ENCODE measurements at regions not wholly inside any gene's neighbourhood (a gene's known extent, or its start where the extent isn't known, plus 50 kb on each side); places are given as distances from the start of the nearest gene placed in this dataset.

DNA sequence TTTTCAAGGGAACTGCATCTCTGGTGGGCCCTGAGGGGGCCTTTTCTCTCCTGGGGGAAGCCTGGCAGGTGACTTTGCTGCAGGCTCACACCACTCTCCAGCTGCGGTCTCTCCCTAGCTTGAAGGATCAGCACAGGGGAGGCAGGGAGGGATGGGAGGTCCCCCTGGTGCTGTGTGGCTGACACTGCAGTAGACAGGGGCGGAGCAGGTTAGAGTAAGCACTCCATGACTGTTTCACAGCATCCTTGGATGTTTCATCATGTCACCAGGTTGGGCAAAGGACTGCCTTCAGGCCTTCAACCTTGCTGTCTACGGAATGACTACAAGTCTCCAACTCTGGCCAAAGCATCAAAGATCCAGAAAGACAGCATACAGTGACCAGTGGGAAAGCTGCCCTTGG, 470.7 kb downstream of the CDK5RAP2 start:
- Histone ChIP-seq H3K9ac (ENCODE audit: extremely low read depth, insufficient read length, low read length) (no peak overlapping the region), H3K4me2 (ENCODE audit: insufficient read depth, insufficient read length, low read length) (no peak overlapping the region), H2AK5ac (ENCODE audit: insufficient read length, low read length) (no peak overlapping the region), H4K20me1 (ENCODE audit: control insufficient read depth, insufficient read depth, insufficient read length) (no peaks in the 10 kb centered on the region), H3K4me1 (ENCODE audit: insufficient read depth, low read length) (no peaks in the 10 kb centered on the region), H3K18ac (ENCODE audit: insufficient read length, low read depth, low read length) (no peak overlapping the region), H2BK5ac (ENCODE audit: insufficient read length, low read length) (no peak overlapping the region), H3K9me3 (ENCODE audit: control insufficient read depth, low read depth, low read length) (no peaks in the 10 kb centered on the region), H2AFZ (ENCODE audit: low read length) (no peak overlapping the region), H3K23me2 (ENCODE audit: insufficient read length, low read depth, low read length, poor library complexity, severe bottlenecking) (no peaks in the 10 kb centered on the region), H3K79me2 (ENCODE audit: insufficient read depth, low read length) (no peaks in the 10 kb centered on the region), H4K5ac (ENCODE audit: insufficient read length, low read depth, low read length) (no peak overlapping the region), H3K79me1 (ENCODE audit: insufficient read depth, low read depth, low read length, poor library complexity, severe bottlenecking) (no peaks in the 10 kb centered on the region), H3K56ac (ENCODE audit: insufficient read length, low read depth, low read length) (no peak overlapping the region), H3K27me3 (ENCODE audit: insufficient read depth, low read length) (no peaks in the 10 kb centered on the region), H3K23ac (ENCODE audit: insufficient read length, low read depth, low read length) (no peak overlapping the region), H3K27ac (ENCODE audit: insufficient read length, low read depth, low read length) (no peak overlapping the region), H4K91ac (ENCODE audit: insufficient read length, low read depth, low read length) (no peak overlapping the region), H2BK15ac (ENCODE audit: low read depth, low read length) (no peak overlapping the region), H3K14ac (ENCODE audit: insufficient read depth, low read length) (no peak overlapping the region), H2BK12ac (ENCODE audit: insufficient read length, low read depth, low read length) (no peak overlapping the region), H4K8ac (replicated peaks; ENCODE audit: insufficient read length, low read depth, low read length) (no peak overlapping the region), H3K4ac (ENCODE audit: low read depth, low read length) (no peak overlapping the region), H3T11ph (ENCODE audit: low read length) (no peak overlapping the region), H2BK120ac (ENCODE audit: low read depth, low read length, poor library complexity, severe bottlenecking) (no peak overlapping the region), H2BK20ac (ENCODE audit: low read depth, low read length, poor library complexity, severe bottlenecking) (no peak overlapping the region)
- DNase-seq = peak; percentile 82
- Mint-ChIP-seq H3K36me3 (ENCODE audit: insufficient read depth in 1 of 3, low read depth in 3 of 3) (no peaks in the 10 kb centered on the region), H3K4me1 (peaks cover 19 to 22% of the 10 kb centered on the region in 2 experiments), H3K27ac (no peak overlapping the region), H3K4me3 (no peak overlapping the region), H3K27me3 (ENCODE audit: low read depth) (no peaks in the 10 kb centered on the region), H3K9me3 (no peaks in the 10 kb centered on the region)
- no CpG with 5 or more reads among the region's 3 CpGs for WGBS (ENCODE audit: extremely low coverage, insufficient read length, low lambda C conversion rate)
- TF ChIP-seq, protein P1, sequence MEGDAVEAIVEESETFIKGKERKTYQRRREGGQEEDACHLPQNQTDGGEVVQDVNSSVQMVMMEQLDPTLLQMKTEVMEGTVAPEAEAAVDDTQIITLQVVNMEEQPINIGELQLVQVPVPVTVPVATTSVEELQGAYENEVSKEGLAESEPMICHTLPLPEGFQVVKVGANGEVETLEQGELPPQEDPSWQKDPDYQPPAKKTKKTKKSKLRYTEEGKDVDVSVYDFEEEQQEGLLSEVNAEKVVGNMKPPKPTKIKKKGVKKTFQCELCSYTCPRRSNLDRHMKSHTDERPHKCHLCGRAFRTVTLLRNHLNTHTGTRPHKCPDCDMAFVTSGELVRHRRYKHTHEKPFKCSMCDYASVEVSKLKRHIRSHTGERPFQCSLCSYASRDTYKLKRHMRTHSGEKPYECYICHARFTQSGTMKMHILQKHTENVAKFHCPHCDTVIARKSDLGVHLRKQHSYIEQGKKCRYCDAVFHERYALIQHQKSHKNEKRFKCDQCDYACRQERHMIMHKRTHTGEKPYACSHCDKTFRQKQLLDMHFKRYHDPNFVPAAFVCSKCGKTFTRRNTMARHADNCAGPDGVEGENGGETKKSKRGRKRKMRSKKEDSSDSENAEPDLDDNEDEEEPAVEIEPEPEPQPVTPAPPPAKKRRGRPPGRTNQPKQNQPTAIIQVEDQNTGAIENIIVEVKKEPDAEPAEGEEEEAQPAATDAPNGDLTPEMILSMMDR (conservative IDR thresholded peaks at IDR 0.05) = peak; percentile 81

Measured in H9 (cell line).